ENCODE measurements at regions not wholly inside any gene's neighbourhood (a gene's known extent, or its start where the extent isn't known, plus 50 kb on each side); places are given as distances from the start of the nearest gene placed in this dataset.

DNA sequence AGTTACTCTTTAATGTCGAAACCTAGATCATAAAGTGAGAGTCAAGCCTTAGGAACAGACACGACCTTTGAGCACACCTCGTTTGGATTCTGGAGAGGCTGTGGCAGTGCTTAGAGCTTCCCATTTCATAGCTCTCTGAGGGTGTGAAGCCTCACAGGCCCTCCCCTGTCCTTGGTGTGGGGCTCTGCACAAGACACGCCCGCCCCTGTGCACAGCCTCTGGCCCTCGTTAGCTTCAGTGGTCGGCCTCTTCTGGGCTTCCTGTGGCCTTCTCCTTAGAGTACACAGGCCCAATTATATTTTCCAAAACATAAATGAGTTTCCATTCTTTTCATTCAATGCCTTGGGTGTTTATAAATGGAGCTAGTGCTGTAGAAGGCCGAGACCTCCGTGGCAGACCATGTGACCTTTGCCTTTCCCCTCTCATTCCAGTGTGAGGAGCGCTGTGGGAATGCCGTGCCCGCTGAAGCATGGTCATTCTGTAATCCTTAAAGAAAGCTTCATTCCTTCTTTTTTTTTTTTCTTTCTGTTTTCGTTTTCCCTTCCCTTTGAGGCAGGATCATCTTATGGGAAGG lies 208.6 kb downstream of the DCDC2C start:
- H2AFZ ChIP-seq (ENCODE audit: low read length): no peak overlapping the region
- no peaks in the 10 kb centered on the region for H3K4me1 ChIP-seq (ENCODE audit: insufficient read depth, low read length)
- in situ Hi-C loops (cut with HindIII; ENCODE audit: extremely low pct_ligation_motif_present, low pct_unique_long_range_greater_than_20kb): no loop called here
- no peak overlapping the region for H3K27ac ChIP-seq (ENCODE audit: extremely low read length, insufficient read depth, low read length)
- no peak overlapping the region for H3K4me3 ChIP-seq (replicated peaks in 1 of 3; ENCODE audit: insufficient read depth in 1 of 3, low read depth in 2 of 3, low read length in 3 of 3)
- peaks cover 18% of the 10 kb centered on the region for H3K9me3 ChIP-seq (ENCODE audit: low read length)
- no peak overlapping the region for H3K4me2 ChIP-seq (ENCODE audit: low read depth, low read length)
- TF ChIP-seq ZNF773 (CRISPR knock-in tag; IDR thresholded peaks at IDR 0.05; ENCODE audit: borderline replicate concordance) (no peak), KDM1A (CRISPR knock-in tag; IDR thresholded peaks at IDR 0.05) (no peak), CSRNP2 (CRISPR knock-in tag; conservative IDR thresholded peaks at IDR 0.05; ENCODE audit: low read depth) (no peak), SNAPC2 (CRISPR knock-in tag; IDR thresholded peaks at IDR 0.05) (no peak), ELF3 (CRISPR knock-in tag; IDR thresholded peaks at IDR 0.05) (no peak), ZNF7 (CRISPR knock-in tag; IDR thresholded peaks at IDR 0.05) (no peak)
- WGBS (ENCODE audit: low lambda C conversion rate): 16% methylated on average over 13 of the region's 13 CpGs
- H4K20me1 ChIP-seq (ENCODE audit: insufficient read depth, low read length): no peaks in the 10 kb centered on the region
- H3K36me3 ChIP-seq (replicated peaks in 1 of 2; ENCODE audit: control insufficient read depth in 1 of 2, insufficient read depth in 2 of 2, low read length in 2 of 2): no peaks in the 10 kb centered on the region
- no peak for FAIRE-seq
- no TSS peak for BruUV-seq (replicated peaks)
- no peak overlapping the region for H3K9ac ChIP-seq (ENCODE audit: insufficient read depth, low read depth, low read length)
- peak; percentile 29; the same call in 1 of the 3 replicates for ATAC-seq
- no peak for DNase-seq (ENCODE audit: low spot score)
- peaks cover 0 to 26% of the 10 kb centered on the region in 2 experiments; a peak in 3 of 5 replicates for H3K27me3 ChIP-seq (ENCODE audit: control insufficient read depth in 1 of 2, insufficient read depth in 2 of 2, low read length in 2 of 2)
- intact Hi-C loops (cut with micrococcal nuclease; ENCODE audit: unreplicated experiment): no loop called here
- ChIA-PET CTCF (ENCODE audit: low intra/inter-chr PET ratio, low total read pairs) (no interaction called here), POLR2A (no interaction called here)
- no peaks in the 10 kb centered on the region for H3K79me2 ChIP-seq (ENCODE audit: insufficient read depth, low read length)

GRCh38 chr2:3913166-3913565 lies 209.8 kb downstream of the DCDC2C start:
- Histone ChIP-seq H3K9me3 (ENCODE audit: low read length) (peaks cover 15% of the 10 kb centered on the region), H4K20me1 (ENCODE audit: insufficient read depth, low read length) (no peaks in the 10 kb centered on the region), H3K4me2 (ENCODE audit: low read depth, low read length) (no peak overlapping the region), H2AFZ (ENCODE audit: low read length) (no peak overlapping the region), H3K79me2 (ENCODE audit: insufficient read depth, low read length) (no peaks in the 10 kb centered on the region), H3K4me1 (ENCODE audit: insufficient read depth, low read length) (no peaks in the 10 kb centered on the region), H3K36me3 (replicated peaks in 1 of 2; ENCODE audit: control insufficient read depth in 1 of 2, insufficient read depth in 2 of 2, low read length in 2 of 2) (no peaks in the 10 kb centered on the region), H3K27ac (ENCODE audit: extremely low read length, insufficient read depth, low read length) (no peak overlapping the region), H3K27me3 (ENCODE audit: control insufficient read depth in 1 of 2, insufficient read depth in 2 of 2, low read length in 2 of 2) (peaks cover 0 to 30% of the 10 kb centered on the region in 2 experiments; a peak in 3 of 5 replicates), H3K4me3 (replicated peaks in 1 of 3; ENCODE audit: insufficient read depth in 1 of 3, low read depth in 2 of 3, low read length in 3 of 3) (no peak overlapping the region), H3K9ac (ENCODE audit: insufficient read depth, low read depth, low read length) (no peak overlapping the region)
- FAIRE-seq (no peak), ATAC-seq (no peak), DNase-seq (ENCODE audit: low spot score) (no peak)
- intact Hi-C loops (cut with micrococcal nuclease; ENCODE audit: unreplicated experiment): no loop called here
- CTCF ChIA-PET (ENCODE audit: low intra/inter-chr PET ratio, low total read pairs): no interaction called here
- POLR2A ChIA-PET: no interaction called here
- in situ Hi-C loops (cut with HindIII; ENCODE audit: extremely low pct_ligation_motif_present, low pct_unique_long_range_greater_than_20kb): no loop called here
- BruUV-seq (replicated peaks): no TSS peak
- 26% methylated on average over 12 of the region's 12 CpGs for WGBS (ENCODE audit: low lambda C conversion rate)
- TF ChIP-seq ZNF343 (CRISPR knock-in tag; IDR thresholded peaks at IDR 0.05) (no peak), ZNF724P (CRISPR knock-in tag; IDR thresholded peaks at IDR 0.05; ENCODE audit: borderline replicate concordance) (no peak), ZNF543 (CRISPR knock-in tag; IDR thresholded peaks at IDR 0.05) (no peak), MAZ (IDR thresholded peaks at IDR 0.05; ENCODE audit: borderline replicate concordance, low read depth, low read length) (no peak), MAZ (CRISPR knock-in tag; IDR thresholded peaks at IDR 0.05; ENCODE audit: low read depth) (no peak), HMGA1 (CRISPR knock-in tag; conservative IDR thresholded peaks at IDR 0.05) (no peak)
- TF ChIP-seq, protein P1, sequence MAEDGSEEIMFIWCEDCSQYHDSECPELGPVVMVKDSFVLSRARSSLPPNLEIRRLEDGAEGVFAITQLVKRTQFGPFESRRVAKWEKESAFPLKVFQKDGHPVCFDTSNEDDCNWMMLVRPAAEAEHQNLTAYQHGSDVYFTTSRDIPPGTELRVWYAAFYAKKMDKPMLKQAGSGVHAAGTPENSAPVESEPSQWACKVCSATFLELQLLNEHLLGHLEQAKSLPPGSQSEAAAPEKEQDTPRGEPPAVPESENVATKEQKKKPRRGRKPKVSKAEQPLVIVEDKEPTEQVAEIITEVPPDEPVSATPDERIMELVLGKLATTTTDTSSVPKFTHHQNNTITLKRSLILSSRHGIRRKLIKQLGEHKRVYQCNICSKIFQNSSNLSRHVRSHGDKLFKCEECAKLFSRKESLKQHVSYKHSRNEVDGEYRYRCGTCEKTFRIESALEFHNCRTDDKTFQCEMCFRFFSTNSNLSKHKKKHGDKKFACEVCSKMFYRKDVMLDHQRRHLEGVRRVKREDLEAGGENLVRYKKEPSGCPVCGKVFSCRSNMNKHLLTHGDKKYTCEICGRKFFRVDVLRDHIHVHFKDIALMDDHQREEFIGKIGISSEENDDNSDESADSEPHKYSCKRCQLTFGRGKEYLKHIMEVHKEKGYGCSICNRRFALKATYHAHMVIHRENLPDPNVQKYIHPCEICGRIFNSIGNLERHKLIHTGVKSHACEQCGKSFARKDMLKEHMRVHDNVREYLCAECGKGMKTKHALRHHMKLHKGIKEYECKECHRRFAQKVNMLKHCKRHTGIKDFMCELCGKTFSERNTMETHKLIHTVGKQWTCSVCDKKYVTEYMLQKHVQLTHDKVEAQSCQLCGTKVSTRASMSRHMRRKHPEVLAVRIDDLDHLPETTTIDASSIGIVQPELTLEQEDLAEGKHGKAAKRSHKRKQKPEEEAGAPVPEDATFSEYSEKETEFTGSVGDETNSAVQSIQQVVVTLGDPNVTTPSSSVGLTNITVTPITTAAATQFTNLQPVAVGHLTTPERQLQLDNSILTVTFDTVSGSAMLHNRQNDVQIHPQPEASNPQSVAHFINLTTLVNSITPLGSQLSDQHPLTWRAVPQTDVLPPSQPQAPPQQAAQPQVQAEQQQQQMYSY (CRISPR knock-in tag; IDR thresholded peaks at IDR 0.05): no peak
